ENCODE measurements at regions not wholly inside any gene's neighbourhood (a gene's known extent, or its start where the extent isn't known, plus 50 kb on each side); places are given as distances from the start of the nearest gene placed in this dataset.

GRCh38 chr12:67028529-67028928 is 240.6 kb upstream of the CAND1 start:
- Histone ChIP-seq H3K36me3 (ENCODE audit: control insufficient read depth, insufficient read depth, low read length) (no peaks in the 10 kb centered on the region), H3K27me3 (ENCODE audit: control insufficient read depth, insufficient read depth, low read length) (peaks cover 1% of the 10 kb centered on the region), H3K4me3 (ENCODE audit: low read depth, low read length) (no peak overlapping the region), H3K9me3 (ENCODE audit: control insufficient read depth, insufficient read depth, low read length) (no peaks in the 10 kb centered on the region), H3K9ac (ENCODE audit: low read depth, low read length) (no peak overlapping the region), H3K4me1 (ENCODE audit: control insufficient read depth, insufficient read depth, low read length) (no peaks in the 10 kb centered on the region)

- no peaks in the 10 kb centered on the region for H3K9me3 ChIP-seq (ENCODE audit: control insufficient read depth, insufficient read depth, low read length)
- no peaks in the 10 kb centered on the region for H3K4me1 ChIP-seq (ENCODE audit: control insufficient read depth, insufficient read depth, low read length)
- no peak overlapping the region for H3K9ac ChIP-seq (ENCODE audit: low read depth, low read length)
- no peaks in the 10 kb centered on the region for H3K36me3 ChIP-seq (ENCODE audit: control insufficient read depth, insufficient read depth, low read length)
- H3K27me3 ChIP-seq (ENCODE audit: control insufficient read depth, insufficient read depth, low read length) = peaks cover 33% of the 10 kb centered on the region
- H3K4me3 ChIP-seq (ENCODE audit: low read depth, low read length) = no peak overlapping the region
Observed at GRCh38 chr12:67034110-67034879, 234.9 kb upstream of the CAND1 start.

- H3K4me3 ChIP-seq (ENCODE audit: low read depth, low read length) = no peak overlapping the region
- no peaks in the 10 kb centered on the region for H3K4me1 ChIP-seq (ENCODE audit: control insufficient read depth, insufficient read depth, low read length)
- no peak overlapping the region for H3K9ac ChIP-seq (ENCODE audit: low read depth, low read length)
- no peaks in the 10 kb centered on the region for H3K9me3 ChIP-seq (ENCODE audit: control insufficient read depth, insufficient read depth, low read length)
- no peaks in the 10 kb centered on the region for H3K36me3 ChIP-seq (ENCODE audit: control insufficient read depth, insufficient read depth, low read length)
- peaks cover 33% of the 10 kb centered on the region for H3K27me3 ChIP-seq (ENCODE audit: control insufficient read depth, insufficient read depth, low read length)
Observed at GRCh38 chr12:67035121-67035520, 234.0 kb upstream of the CAND1 start.

- Histone ChIP-seq H3K4me3 (ENCODE audit: low read depth, low read length) (no peak overlapping the region), H3K27me3 (ENCODE audit: control insufficient read depth, insufficient read depth, low read length) (peaks cover 32% of the 10 kb centered on the region), H3K36me3 (ENCODE audit: control insufficient read depth, insufficient read depth, low read length) (no peaks in the 10 kb centered on the region), H3K9me3 (ENCODE audit: control insufficient read depth, insufficient read depth, low read length) (no peaks in the 10 kb centered on the region), H3K4me1 (ENCODE audit: control insufficient read depth, insufficient read depth, low read length) (no peaks in the 10 kb centered on the region), H3K9ac (ENCODE audit: low read depth, low read length) (no peak overlapping the region)
Observed at GRCh38 chr12:67038486-67038885, 230.7 kb upstream of the CAND1 start.

- Histone ChIP-seq H3K9me3 (ENCODE audit: control insufficient read depth, insufficient read depth, low read length) (no peaks in the 10 kb centered on the region), H3K36me3 (ENCODE audit: control insufficient read depth, insufficient read depth, low read length) (no peaks in the 10 kb centered on the region), H3K4me1 (ENCODE audit: control insufficient read depth, insufficient read depth, low read length) (no peaks in the 10 kb centered on the region), H3K9ac (ENCODE audit: low read depth, low read length) (no peak overlapping the region), H3K4me3 (ENCODE audit: low read depth, low read length) (no peak overlapping the region), H3K27me3 (ENCODE audit: control insufficient read depth, insufficient read depth, low read length) (peaks cover 16% of the 10 kb centered on the region)
Observed at GRCh38 chr12:67039995-67040860, 228.9 kb upstream of the CAND1 start.

GRCh38 chr12:67040861-67041137 is 228.4 kb upstream of the CAND1 start:
- Histone ChIP-seq H3K36me3 (ENCODE audit: control insufficient read depth, insufficient read depth, low read length) (no peaks in the 10 kb centered on the region), H3K4me3 (ENCODE audit: low read depth, low read length) (no peak overlapping the region), H3K27me3 (ENCODE audit: control insufficient read depth, insufficient read depth, low read length) (peaks cover 10% of the 10 kb centered on the region), H3K9me3 (ENCODE audit: control insufficient read depth, insufficient read depth, low read length) (no peaks in the 10 kb centered on the region), H3K9ac (ENCODE audit: low read depth, low read length) (no peak overlapping the region), H3K4me1 (ENCODE audit: control insufficient read depth, insufficient read depth, low read length) (no peaks in the 10 kb centered on the region)

- H3K4me1 ChIP-seq (ENCODE audit: control insufficient read depth, insufficient read depth, low read length) = peaks cover 3% of the 10 kb centered on the region
- no peak overlapping the region for H3K9ac ChIP-seq (ENCODE audit: low read depth, low read length)
- no peaks in the 10 kb centered on the region for H3K9me3 ChIP-seq (ENCODE audit: control insufficient read depth, insufficient read depth, low read length)
- no peaks in the 10 kb centered on the region for H3K36me3 ChIP-seq (ENCODE audit: control insufficient read depth, insufficient read depth, low read length)
- no peak overlapping the region for H3K4me3 ChIP-seq (ENCODE audit: low read depth, low read length)
- peaks cover 4% of the 10 kb centered on the region for H3K27me3 ChIP-seq (ENCODE audit: control insufficient read depth, insufficient read depth, low read length)
Observed at GRCh38 chr12:67042697-67043131, 226.4 kb upstream of the CAND1 start.

- H3K36me3 ChIP-seq (ENCODE audit: control insufficient read depth, insufficient read depth, low read length) = no peaks in the 10 kb centered on the region
- no peaks in the 10 kb centered on the region for H3K9me3 ChIP-seq (ENCODE audit: control insufficient read depth, insufficient read depth, low read length)
- no peak overlapping the region for H3K4me3 ChIP-seq (ENCODE audit: low read depth, low read length)
- no peak overlapping the region for H3K9ac ChIP-seq (ENCODE audit: low read depth, low read length)
- H3K27me3 ChIP-seq (ENCODE audit: control insufficient read depth, insufficient read depth, low read length) = no peaks in the 10 kb centered on the region
- peaks cover 3% of the 10 kb centered on the region for H3K4me1 ChIP-seq (ENCODE audit: control insufficient read depth, insufficient read depth, low read length)
Observed at GRCh38 chr12:67043771-67044170, 225.4 kb upstream of the CAND1 start.

- no peaks in the 10 kb centered on the region for H3K27me3 ChIP-seq (ENCODE audit: control insufficient read depth, insufficient read depth, low read length)
- H3K4me1 ChIP-seq (ENCODE audit: control insufficient read depth, insufficient read depth, low read length) = peaks cover 3% of the 10 kb centered on the region
- no peak overlapping the region for H3K9ac ChIP-seq (ENCODE audit: low read depth, low read length)
- H3K4me3 ChIP-seq (ENCODE audit: low read depth, low read length) = no peak overlapping the region
- no peaks in the 10 kb centered on the region for H3K9me3 ChIP-seq (ENCODE audit: control insufficient read depth, insufficient read depth, low read length)
- no peaks in the 10 kb centered on the region for H3K36me3 ChIP-seq (ENCODE audit: control insufficient read depth, insufficient read depth, low read length)
Observed at GRCh38 chr12:67045650-67046049, 223.5 kb upstream of the CAND1 start.

GRCh38 chr12:67046062-67046461 is 223.1 kb upstream of the CAND1 start:
- H3K36me3 ChIP-seq (ENCODE audit: control insufficient read depth, insufficient read depth, low read length) = no peaks in the 10 kb centered on the region
- peaks cover 3% of the 10 kb centered on the region for H3K4me1 ChIP-seq (ENCODE audit: control insufficient read depth, insufficient read depth, low read length)
- H3K4me3 ChIP-seq (ENCODE audit: low read depth, low read length) = no peak overlapping the region
- H3K9me3 ChIP-seq (ENCODE audit: control insufficient read depth, insufficient read depth, low read length) = no peaks in the 10 kb centered on the region
- no peak overlapping the region for H3K9ac ChIP-seq (ENCODE audit: low read depth, low read length)
- no peaks in the 10 kb centered on the region for H3K27me3 ChIP-seq (ENCODE audit: control insufficient read depth, insufficient read depth, low read length)

GRCh38 chr12:67047634-67048033 is 221.5 kb upstream of the CAND1 start:
- Histone ChIP-seq H3K9ac (ENCODE audit: low read depth, low read length) (no peak overlapping the region), H3K27me3 (ENCODE audit: control insufficient read depth, insufficient read depth, low read length) (no peaks in the 10 kb centered on the region), H3K36me3 (ENCODE audit: control insufficient read depth, insufficient read depth, low read length) (no peaks in the 10 kb centered on the region), H3K4me1 (ENCODE audit: control insufficient read depth, insufficient read depth, low read length) (peaks cover 3% of the 10 kb centered on the region), H3K9me3 (ENCODE audit: control insufficient read depth, insufficient read depth, low read length) (no peaks in the 10 kb centered on the region), H3K4me3 (ENCODE audit: low read depth, low read length) (no peak overlapping the region)

- Histone ChIP-seq H3K36me3 (ENCODE audit: control insufficient read depth, insufficient read depth, low read length) (no peaks in the 10 kb centered on the region), H3K4me1 (ENCODE audit: control insufficient read depth, insufficient read depth, low read length) (peaks cover 3% of the 10 kb centered on the region), H3K27me3 (ENCODE audit: control insufficient read depth, insufficient read depth, low read length) (no peaks in the 10 kb centered on the region), H3K9me3 (ENCODE audit: control insufficient read depth, insufficient read depth, low read length) (no peaks in the 10 kb centered on the region), H3K4me3 (ENCODE audit: low read depth, low read length) (no peak overlapping the region), H3K9ac (ENCODE audit: low read depth, low read length) (no peak overlapping the region)
Observed at GRCh38 chr12:67048371-67048770, 220.8 kb upstream of the CAND1 start.
